ENCODE measurements at regions not wholly inside any gene's neighbourhood (a gene's known extent, or its start where the extent isn't known, plus 50 kb on each side); places are given as distances from the start of the nearest gene placed in this dataset.
"Not testable (repeated sequence)": the region's sequence is repeated elsewhere in the genome, so short reads cannot be mapped to it uniquely, and the experiment has no call there.

DNA sequence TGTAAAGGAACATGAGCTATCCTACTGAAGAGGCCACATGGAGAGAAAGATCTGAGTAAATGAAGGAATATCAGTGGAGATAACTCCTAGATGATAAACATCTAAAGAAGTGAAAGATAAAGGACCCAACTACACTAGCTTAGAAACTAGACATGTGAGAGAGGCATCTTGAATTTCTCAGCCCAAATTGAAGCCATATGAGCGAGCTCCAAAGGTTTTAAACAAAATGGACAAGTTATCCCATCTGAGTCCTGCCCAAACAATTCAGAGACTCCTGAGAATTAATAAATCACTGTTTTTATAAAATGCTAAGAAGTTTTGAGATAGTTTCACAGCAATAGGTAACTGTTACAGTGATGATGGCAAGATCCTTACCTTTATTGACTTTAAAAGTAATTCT, 438.9 kb downstream of the NAV3 start:
- TF ChIP-seq CTCF (IDR thresholded peaks at IDR 0.05; ENCODE audit: low read depth, low read length, missing control alignments) = no peak
- no peak overlapping the region for H3K4me3 ChIP-seq (replicated peaks; ENCODE audit: low read depth, low read length)
- no peak for DNase-seq (ENCODE audit: extremely low read depth, low read depth)

DNA sequence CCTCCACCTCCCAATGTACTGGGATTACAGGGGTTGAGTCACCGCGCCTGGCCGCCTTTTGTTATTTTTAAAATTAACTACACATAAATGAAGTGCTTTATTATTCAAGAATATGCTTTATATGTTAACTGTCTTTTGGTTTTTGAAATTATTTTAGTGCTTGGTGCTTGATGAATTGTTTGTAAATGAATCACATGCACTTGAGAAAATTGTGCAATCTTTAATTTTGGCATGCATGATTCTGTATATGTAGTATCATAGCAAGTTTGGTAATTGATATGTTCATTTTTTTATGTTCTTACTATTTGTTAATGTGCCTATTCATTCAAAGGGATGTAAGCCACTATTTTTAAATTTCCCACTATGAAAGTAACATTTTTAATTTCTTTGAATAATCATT, 440.9 kb downstream of the NAV3 start:
- TF ChIP-seq CTCF (IDR thresholded peaks at IDR 0.05; ENCODE audit: low read depth, low read length, missing control alignments) = no peak
- no peak for DNase-seq (ENCODE audit: extremely low read depth, low read depth)
- H3K4me3 ChIP-seq (replicated peaks; ENCODE audit: low read depth, low read length) = no peak overlapping the region

DNA sequence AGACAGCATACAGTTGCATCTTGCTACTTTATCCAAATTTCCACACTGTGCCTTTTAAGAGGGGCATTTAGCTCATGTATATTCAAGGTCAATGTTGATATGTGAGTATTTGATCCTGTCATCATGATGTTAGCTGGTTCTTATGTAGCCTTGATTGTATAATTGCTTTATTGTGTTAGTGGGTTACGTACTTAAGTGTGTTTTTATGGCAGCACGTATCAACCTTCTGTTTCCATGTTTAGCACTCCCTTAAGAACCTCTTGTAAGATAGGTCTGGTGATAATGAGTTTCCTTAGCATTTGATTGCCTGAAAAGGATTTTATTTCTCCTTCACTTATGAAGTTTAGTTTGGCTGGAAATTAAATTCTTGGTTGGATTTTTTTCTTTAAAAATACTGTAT, 445.2 kb downstream of the NAV3 start:
- H3K4me3 ChIP-seq (replicated peaks; ENCODE audit: low read depth, low read length) = no peak overlapping the region
- DNase-seq (ENCODE audit: extremely low read depth, low read depth) = no peak

GRCh38 chr12:78278706-78279190, 448.1 kb downstream of the NAV3 start:
- TF ChIP-seq CTCF (IDR thresholded peaks at IDR 0.05; ENCODE audit: low read depth, low read length, missing control alignments) = no peak
- H3K4me3 ChIP-seq (replicated peaks; ENCODE audit: low read depth, low read length) = no peak overlapping the region
- no peak for DNase-seq (ENCODE audit: extremely low read depth, low read depth)

More for the DNA sequence above, 445.2 kb downstream of the NAV3 start:
- TF ChIP-seq CTCF (IDR thresholded peaks at IDR 0.05; ENCODE audit: low read depth, low read length, missing control alignments) = no peak

- H3K4me3 ChIP-seq (replicated peaks; ENCODE audit: low read depth, low read length) = no peak overlapping the region
- no peak for DNase-seq (ENCODE audit: extremely low read depth, low read depth)
- TF ChIP-seq CTCF (IDR thresholded peaks at IDR 0.05; ENCODE audit: low read depth, low read length, missing control alignments) = no peak
These were observed 448.9 kb downstream of the NAV3 start for GRCh38 chr12:78279567-78279966.

DNA sequence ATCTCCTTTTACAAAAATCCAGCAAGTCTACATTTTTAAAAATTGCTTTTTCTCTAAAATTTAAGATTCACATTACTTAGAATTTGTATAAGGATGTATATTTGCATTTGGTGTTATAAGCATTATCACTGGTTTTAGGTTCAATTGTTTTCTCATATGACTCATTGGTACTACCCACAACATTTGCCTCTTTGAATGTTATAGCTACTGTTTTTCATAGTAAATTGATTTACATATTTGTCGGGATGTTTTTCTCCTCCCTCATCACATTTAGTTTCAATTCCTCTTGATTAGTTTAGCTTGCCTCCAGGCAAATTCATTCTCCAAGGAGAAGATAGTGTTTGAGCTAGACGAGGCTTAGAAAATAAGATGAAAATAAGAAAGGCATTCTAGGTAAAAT, 450.4 kb downstream of the NAV3 start:
- H3K4me3 ChIP-seq (replicated peaks; ENCODE audit: low read depth, low read length); DNase-seq (ENCODE audit: extremely low read depth, low read depth): not testable (repeated sequence)

- no peak for TF ChIP-seq CTCF (IDR thresholded peaks at IDR 0.05; ENCODE audit: low read depth, low read length, missing control alignments)
These were observed 453.7 kb downstream of the NAV3 start for GRCh38 chr12:78284417-78284816.

More at GRCh38 chr12:78284417-78284816, 453.7 kb downstream of the NAV3 start:
- H3K4me3 ChIP-seq (replicated peaks; ENCODE audit: low read depth, low read length) = no peak overlapping the region
- DNase-seq (ENCODE audit: extremely low read depth, low read depth) = no peak

All from HFF-Myc (cell line).